Right atrium auricular region (tissue), 2 donors: ENCODE measurements at regions not wholly inside any gene's neighbourhood (a gene's known extent, or its start where the extent isn't known, plus 50 kb on each side); places are given as distances from the start of the nearest gene placed in this dataset.

ENCODE experiments used
- DNase-seq: peaks from one replicate; pipeline ENCODE4 v3.0.0-alpha.2; 2019; ENCODE audit warnings: low spot score
- H3K27ac ChIP-seq, 2 donors: fragments of 200-600 bp; sonication (generic); 1 replicate in 1 of 2; 2 replicates in 1 of 2; pipeline ENCODE4 v1.5.1; 2016 to 2019
- H3K27me3 ChIP-seq, 2 donors: fragments of 200-600 bp; sonication (generic); one replicate each; pipeline versions ENCODE4 v1.5.1 to v1.6.0; 2017 to 2019
- H3K36me3 ChIP-seq: fragments of 200-600 bp; sonication (generic); one replicate; pipeline ENCODE4 v1.5.1; 2016
- H3K4me1 ChIP-seq, 2 donors: fragments of 200-600 bp; sonication (generic); one replicate each; pipeline versions ENCODE4 v1.5.1 to v1.6.0; 2017 to 2019
- H3K4me3 ChIP-seq, 2 donors: fragments of 200-600 bp; sonication (generic); 1 replicate in 1 of 2; 2 replicates in 1 of 2; pipeline ENCODE4 v1.5.1; 2017 to 2019; ENCODE audit warnings: mild to moderate bottlenecking in 1 of 2, moderate library complexity in 1 of 2
- H3K9me3 ChIP-seq, 2 donors: fragments of 200-600 bp; sonication (generic); one replicate each; pipeline ENCODE4 v1.5.1; 2019
- TF ChIP-seq, protein P1 (sequence below), 2 donors: fragments of 200-600 bp; sonication (generic); IDR thresholded peaks; one replicate each; pipeline ENCODE4 v1.5.1; 2019; ENCODE audit warnings: antibody characterized with exemption in 2 of 2

DNA sequence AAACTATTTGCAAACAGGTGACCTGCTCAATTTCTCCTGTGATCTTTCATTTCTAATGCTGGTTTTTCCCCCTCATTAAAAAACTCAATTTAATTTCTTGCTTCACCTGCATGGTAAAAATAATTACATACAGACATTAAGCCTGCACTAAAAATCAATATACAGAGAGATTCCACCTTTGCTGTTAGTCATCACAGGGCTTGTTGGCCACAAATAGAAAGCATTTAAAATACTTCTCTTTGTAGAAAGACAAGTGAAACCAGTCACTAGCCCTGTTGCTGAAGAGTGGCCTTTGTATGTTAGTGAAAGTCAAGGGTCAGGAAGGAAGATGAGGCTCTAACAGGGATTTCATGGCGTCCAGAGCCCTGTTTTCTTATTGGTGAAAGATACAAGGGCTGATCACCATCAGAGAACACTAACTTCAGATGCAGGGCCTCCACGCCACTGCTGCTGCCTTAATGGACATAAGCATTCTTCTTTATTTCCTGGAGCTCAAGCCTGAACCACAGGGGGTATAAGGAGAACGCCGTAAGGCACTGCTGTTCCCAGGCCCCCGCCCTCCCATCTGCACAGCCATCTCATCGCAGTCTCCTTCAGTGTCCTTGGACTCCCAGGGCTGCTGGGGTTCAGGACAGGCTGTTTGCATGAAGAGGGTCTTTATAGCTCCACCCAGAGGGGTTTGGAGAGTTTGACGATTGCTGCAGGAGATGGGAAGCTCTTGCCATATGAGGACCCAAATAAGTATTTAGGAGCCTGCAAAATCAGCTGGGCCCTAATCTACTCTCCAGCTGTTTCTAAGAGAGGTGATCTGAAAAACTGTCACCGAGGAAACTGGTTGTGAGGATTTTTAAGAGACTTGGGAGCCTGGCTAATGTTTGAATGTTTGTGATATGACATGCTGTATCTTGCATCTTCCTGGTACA is 117.3 kb upstream of the IRF2BP2 start:
- H3K4me1 ChIP-seq: peaks cover 0 to 65% of the 10 kb centered on the region in 2 donors

DNA sequence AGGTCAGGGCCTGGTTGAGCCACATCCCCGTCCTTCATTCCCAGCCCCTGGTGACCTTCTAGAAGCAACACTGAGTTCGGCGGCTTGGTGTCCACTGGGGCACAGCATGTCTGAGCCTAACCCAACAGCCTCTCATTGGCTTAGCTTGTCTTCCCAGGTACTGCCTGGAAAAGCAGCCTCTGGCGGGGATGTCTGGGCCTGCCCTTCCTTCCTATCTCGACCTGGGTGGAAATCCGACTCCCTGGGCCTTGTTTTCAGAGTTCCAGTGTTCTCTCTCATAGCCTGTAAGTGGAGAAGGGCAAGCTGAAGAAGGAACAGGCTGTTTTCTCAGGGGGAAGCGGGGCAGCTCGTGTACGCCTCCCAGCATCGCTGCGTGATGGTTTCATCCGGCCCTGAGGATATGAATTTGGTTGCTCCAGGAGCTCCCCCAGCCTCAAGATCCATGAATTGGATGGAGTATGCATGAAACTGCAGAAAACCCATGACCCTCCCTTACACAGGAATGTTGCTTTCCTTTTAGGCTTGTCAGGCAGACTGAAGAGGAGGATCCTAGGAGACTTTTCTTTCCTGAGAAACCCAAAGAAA is 116.5 kb upstream of the IRF2BP2 start:
- H3K27me3 ChIP-seq: no peaks in the 10 kb centered on the region
- H3K36me3 ChIP-seq: no peaks in the 10 kb centered on the region
- H3K27ac ChIP-seq: peak overlapping the region; percentile 92 to 100
- H3K4me3 ChIP-seq: no peak overlapping the region
- no peaks in the 10 kb centered on the region for H3K9me3 ChIP-seq
- H3K4me1 ChIP-seq: peaks cover 0 to 73% of the 10 kb centered on the region in 2 donors
- DNase-seq: no peak
- TF ChIP-seq, protein P1, sequence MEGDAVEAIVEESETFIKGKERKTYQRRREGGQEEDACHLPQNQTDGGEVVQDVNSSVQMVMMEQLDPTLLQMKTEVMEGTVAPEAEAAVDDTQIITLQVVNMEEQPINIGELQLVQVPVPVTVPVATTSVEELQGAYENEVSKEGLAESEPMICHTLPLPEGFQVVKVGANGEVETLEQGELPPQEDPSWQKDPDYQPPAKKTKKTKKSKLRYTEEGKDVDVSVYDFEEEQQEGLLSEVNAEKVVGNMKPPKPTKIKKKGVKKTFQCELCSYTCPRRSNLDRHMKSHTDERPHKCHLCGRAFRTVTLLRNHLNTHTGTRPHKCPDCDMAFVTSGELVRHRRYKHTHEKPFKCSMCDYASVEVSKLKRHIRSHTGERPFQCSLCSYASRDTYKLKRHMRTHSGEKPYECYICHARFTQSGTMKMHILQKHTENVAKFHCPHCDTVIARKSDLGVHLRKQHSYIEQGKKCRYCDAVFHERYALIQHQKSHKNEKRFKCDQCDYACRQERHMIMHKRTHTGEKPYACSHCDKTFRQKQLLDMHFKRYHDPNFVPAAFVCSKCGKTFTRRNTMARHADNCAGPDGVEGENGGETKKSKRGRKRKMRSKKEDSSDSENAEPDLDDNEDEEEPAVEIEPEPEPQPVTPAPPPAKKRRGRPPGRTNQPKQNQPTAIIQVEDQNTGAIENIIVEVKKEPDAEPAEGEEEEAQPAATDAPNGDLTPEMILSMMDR (IDR thresholded peaks at IDR 0.05): no peak

More for the DNA sequence above, 117.3 kb upstream of the IRF2BP2 start:
- Histone ChIP-seq H3K27me3 (no peaks in the 10 kb centered on the region), H3K9me3 (no peaks in the 10 kb centered on the region), H3K36me3 (no peaks in the 10 kb centered on the region), H3K27ac (peak overlapping the region; percentile 92 to 100), H3K4me3 (no peak overlapping the region)
- TF ChIP-seq, protein P1 (IDR thresholded peaks at IDR 0.05): no peak
- DNase-seq: no peak

DNA sequence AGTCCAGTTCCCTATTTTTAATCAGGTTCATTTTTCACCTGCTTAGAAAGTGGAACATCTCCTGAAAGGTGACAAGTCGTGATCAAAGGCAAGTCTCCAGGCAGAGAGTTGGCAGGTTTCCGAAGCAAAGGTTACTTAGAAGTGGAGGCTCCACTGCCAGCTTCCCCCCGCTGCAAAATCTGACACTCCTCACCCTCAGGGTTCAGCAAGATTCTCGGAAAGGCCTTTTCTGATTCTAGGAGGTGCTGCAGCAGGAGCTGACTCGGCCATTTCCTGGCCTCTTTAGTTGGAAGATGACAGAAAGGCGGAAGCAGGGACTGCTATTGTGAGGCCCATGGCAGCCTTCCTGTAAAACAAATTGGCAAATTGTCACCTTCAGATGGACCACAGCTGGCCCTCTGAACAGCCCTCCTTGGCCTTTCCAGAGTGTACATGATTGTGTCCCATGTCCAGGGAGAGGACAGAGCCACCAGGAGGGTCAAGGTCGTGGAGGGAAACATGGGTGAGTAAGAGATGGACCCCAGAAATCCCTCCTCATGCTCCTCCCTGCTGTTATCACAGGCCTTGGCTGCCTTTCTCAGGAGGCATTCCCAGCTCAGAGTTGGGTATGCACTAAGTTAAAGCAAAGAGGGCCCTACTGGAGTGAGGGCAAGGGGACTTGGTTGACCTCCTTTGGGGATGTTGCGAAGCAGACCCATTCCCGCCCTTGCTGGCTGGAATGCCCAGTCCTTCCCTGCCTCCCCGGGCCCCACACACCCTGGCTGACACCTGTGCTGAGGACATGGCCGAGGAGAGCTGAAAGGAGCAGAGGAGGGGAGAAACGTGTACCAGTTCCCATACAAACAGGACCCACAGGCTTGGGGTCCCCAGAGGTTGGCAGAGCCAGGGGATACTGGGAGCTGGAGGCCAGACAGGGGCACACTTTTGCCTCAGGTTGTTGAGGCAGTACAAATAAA is 115.5 kb upstream of the IRF2BP2 start:
- Histone ChIP-seq H3K9me3 (no peaks in the 10 kb centered on the region), H3K27me3 (no peaks in the 10 kb centered on the region), H3K27ac (peak overlapping the region; percentile 92 to 100), H3K4me1 (peaks cover 0 to 78% of the 10 kb centered on the region in 2 donors), H3K36me3 (no peaks in the 10 kb centered on the region), H3K4me3 (no peak overlapping the region)
- DNase-seq: peak; percentile 70
- TF ChIP-seq, protein P1 (IDR thresholded peaks at IDR 0.05): no peak

DNA sequence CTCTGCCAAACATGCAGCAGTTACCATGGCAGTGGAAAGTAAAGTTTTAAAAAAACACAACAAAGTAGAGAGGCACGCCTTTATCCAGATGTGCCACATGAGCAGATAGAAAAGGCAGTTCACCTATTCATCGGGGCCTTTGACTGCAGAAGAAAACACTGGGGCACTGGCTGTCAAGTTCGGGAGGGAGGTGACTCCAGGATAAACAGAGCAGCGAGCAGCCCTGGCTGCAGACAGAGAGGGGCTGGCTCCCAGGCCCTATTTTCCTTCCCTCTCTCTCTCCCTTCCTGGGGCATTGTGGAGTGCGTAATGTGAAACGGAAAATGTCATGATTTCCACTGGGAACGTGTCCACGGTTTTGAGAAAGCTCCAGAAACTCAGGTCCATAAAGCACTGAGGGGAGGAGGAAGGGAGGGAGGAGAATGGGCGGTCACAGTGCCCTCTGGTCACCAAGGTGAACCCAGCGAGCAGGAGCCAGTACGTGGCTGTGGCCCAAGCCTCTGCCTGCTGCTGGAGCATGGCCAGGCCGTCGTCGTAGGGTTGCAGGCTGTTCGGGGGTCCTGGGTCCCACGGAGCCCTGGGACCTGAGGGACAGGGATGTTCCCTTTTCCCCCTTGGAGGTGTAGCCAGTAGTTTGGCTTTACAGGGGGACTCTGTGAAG is 114.7 kb upstream of the IRF2BP2 start:
- no peaks in the 10 kb centered on the region for H3K9me3 ChIP-seq
- TF ChIP-seq, protein P1 (IDR thresholded peaks at IDR 0.05): no peak
- no peaks in the 10 kb centered on the region for H3K27me3 ChIP-seq
- DNase-seq: peak; percentile 91
- H3K27ac ChIP-seq: peak overlapping the region; percentile 92 to 100
- H3K36me3 ChIP-seq: no peaks in the 10 kb centered on the region
- H3K4me3 ChIP-seq: peak overlapping the region in 1 of 2 donors; percentile 2
- H3K4me1 ChIP-seq: peaks cover 0 to 83% of the 10 kb centered on the region in 2 donors
